GM12872 (cell line): ENCODE measurements at regions not wholly inside any gene's neighbourhood (a gene's known extent, or its start where the extent isn't known, plus 50 kb on each side); places are given as distances from the start of the nearest gene placed in this dataset.

Experiments
- TF ChIP-seq, protein P1 (sequence below): IDR thresholded peaks from 3 replicates; pipeline ENCODE4 v1.5.1; 2011; ENCODE audit warnings: low read depth, mild to moderate bottlenecking, low read length, moderate library complexity; ENCODE audit not compliant: insufficient read depth

- TF ChIP-seq, protein P1, sequence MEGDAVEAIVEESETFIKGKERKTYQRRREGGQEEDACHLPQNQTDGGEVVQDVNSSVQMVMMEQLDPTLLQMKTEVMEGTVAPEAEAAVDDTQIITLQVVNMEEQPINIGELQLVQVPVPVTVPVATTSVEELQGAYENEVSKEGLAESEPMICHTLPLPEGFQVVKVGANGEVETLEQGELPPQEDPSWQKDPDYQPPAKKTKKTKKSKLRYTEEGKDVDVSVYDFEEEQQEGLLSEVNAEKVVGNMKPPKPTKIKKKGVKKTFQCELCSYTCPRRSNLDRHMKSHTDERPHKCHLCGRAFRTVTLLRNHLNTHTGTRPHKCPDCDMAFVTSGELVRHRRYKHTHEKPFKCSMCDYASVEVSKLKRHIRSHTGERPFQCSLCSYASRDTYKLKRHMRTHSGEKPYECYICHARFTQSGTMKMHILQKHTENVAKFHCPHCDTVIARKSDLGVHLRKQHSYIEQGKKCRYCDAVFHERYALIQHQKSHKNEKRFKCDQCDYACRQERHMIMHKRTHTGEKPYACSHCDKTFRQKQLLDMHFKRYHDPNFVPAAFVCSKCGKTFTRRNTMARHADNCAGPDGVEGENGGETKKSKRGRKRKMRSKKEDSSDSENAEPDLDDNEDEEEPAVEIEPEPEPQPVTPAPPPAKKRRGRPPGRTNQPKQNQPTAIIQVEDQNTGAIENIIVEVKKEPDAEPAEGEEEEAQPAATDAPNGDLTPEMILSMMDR: no peak
Measured at GRCh38 chr14:71616013-71616412, 316.2 kb upstream of the RGS6 start.

- TF ChIP-seq, protein P1: no peak
Measured at GRCh38 chr14:71618047-71618446, 314.2 kb upstream of the RGS6 start.

GRCh38 chr14:71618716-71619115 is 313.5 kb upstream of the RGS6 start:
- TF ChIP-seq, protein P1: no peak

DNA sequence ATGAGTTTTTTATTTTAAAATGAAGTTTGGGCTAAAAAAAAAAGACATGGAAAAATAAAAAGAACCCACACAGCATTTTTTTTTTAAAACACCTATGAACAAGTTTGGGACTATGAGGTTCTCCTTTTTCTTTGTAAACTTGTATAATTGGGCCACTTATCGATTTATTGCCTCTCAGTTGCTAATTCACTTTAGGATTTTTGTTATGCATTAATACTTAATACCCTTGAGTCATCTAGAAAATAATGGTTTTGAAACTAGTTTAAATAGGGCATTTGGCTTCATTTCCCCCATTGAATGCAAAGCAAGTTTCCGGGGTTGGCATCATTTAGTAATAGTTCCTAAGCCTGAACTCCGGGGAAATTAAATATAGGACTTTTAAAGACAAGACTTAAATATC is 312.8 kb upstream of the RGS6 start:
- TF ChIP-seq, protein P1: no peak

DNA sequence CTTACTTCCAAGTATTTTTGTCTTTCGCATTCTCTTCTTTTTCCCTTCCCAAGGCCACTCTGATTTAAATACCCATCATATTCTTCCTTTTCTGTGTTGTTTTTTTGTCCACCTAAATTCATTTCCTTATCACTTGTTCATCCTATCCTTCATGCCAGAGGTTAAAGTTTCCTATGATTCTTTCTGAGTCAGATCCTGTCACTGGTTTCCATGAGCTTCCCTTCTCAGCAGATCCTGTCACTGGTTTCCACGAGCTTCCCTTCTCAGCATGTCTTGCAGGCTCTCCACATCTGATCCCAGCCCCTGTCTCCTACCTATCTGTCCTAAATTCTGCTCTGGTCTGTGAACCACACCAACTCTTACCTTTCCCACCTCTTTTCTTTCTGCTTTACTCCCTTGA is 311.8 kb upstream of the RGS6 start:
- TF ChIP-seq, protein P1: no peak

DNA sequence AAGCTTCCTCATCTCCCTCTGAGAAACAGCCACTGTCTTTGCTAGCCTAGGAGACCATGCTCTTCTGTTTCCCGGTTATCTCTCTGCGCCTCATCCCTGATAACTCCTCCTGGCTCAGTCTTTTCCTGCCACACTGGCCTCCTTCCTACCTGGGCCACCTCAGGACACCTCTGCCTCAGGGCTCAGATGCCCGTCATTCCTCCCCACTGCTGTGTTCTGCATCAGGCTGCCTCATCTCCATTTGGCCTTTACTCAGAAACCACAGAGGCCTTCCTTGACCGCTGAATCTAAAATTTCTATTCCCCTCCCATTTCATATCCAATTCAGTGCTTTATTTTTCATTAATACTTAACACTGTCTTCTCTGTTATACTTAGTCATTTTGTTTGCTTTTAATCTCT is 311.0 kb upstream of the RGS6 start:
- TF ChIP-seq, protein P1: no peak

DNA sequence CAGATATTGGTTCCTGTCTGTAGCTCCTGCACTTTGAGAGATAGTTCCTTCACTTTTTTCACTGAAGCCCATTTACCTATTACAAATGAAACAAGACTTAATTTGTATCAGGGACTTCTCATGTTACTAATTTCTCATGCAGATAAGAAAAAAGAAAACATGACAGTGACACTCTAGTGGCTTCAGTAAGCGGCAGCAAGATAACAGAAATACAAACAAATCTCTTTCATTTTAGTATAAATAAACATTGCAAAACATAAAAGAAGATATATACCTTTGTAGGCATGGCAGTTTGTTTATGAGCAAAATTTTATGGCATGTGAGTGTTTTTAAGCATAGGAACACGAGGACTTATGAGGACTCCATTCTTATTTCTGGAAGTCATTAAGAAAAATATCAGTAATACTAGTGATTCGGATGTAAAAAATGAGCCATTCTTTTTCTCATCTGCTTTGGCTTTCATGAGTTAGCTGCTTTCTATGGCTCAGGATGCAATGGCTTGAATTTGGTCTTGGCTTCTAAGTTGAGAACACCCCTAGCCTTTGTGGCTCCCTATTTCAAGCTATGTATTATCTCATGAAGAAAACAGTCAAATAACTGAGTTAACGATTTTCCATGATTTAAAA is 310.1 kb upstream of the RGS6 start:
- TF ChIP-seq, protein P1: no peak

DNA sequence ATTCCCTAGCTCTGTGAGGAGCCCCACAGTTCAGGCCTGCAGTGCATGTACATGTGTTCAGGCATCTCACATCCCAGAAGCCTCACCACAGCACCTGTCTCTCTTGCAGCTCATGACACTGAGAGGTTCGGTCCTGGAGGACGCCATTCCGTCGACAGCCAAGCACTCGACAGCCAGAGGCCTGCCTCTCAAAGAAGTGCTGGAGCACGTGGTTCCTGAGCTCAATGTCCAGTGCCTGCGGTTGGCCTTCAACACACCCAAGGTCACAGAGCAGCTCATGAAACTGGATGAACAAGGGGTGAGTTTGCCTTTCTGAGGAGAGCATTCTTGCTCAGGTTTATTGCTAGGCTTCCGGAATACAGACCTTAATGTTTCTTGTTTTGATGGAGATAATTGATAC is 308.3 kb upstream of the RGS6 start:
- TF ChIP-seq, protein P1: no peak
